ENCODE measurements at regions not wholly inside any gene's neighbourhood (a gene's known extent, or its start where the extent isn't known, plus 50 kb on each side); places are given as distances from the start of the nearest gene placed in this dataset.

DNA sequence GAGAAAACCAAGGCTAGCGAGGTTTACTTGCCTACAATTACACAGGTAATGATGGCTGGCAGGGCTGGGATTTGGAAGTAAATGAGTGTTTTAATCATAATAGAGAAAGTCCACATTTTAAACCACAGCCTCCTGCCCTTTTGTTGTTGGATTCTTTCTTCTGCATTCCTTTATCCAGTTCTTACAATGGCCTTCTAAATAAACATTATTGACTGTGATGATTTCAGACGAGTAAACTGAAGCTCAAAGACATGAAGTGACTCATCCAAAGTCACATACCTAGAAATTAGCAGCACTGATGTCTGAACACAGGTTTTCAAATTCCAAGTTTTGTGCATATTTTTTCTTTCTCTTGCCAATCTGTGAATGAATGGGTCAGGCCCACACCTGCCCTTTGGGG is 51.2 kb upstream of the C1QTNF7 start:
- H3K27me3 ChIP-seq = no peaks in the 10 kb centered on the region
- H3K4me1 ChIP-seq = peaks cover 8 to 27% of the 10 kb centered on the region in 2 donors
- ATAC-seq (no peak), DNase-seq (no peak)
- no peaks in the 10 kb centered on the region for H3K9me3 ChIP-seq
- no peaks in the 10 kb centered on the region for H3K36me3 ChIP-seq
- no peak overlapping the region for H3K4me3 ChIP-seq
- H3K27ac ChIP-seq = peak overlapping the region in 1 of 2 donors; percentile 69
- TF ChIP-seq, protein P1, sequence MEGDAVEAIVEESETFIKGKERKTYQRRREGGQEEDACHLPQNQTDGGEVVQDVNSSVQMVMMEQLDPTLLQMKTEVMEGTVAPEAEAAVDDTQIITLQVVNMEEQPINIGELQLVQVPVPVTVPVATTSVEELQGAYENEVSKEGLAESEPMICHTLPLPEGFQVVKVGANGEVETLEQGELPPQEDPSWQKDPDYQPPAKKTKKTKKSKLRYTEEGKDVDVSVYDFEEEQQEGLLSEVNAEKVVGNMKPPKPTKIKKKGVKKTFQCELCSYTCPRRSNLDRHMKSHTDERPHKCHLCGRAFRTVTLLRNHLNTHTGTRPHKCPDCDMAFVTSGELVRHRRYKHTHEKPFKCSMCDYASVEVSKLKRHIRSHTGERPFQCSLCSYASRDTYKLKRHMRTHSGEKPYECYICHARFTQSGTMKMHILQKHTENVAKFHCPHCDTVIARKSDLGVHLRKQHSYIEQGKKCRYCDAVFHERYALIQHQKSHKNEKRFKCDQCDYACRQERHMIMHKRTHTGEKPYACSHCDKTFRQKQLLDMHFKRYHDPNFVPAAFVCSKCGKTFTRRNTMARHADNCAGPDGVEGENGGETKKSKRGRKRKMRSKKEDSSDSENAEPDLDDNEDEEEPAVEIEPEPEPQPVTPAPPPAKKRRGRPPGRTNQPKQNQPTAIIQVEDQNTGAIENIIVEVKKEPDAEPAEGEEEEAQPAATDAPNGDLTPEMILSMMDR (IDR thresholded peaks at IDR 0.05) = no peak
- intact Hi-C loops (cut with DNase I) = no loop called here

Data from left lung (tissue), 4 donors.